CD4-positive, alpha-beta T cell treated with Interleukin-6 for 4 hours (primary cell): ENCODE measurements at regions not wholly inside any gene's neighbourhood (a gene's known extent, or its start where the extent isn't known, plus 50 kb on each side); places are given as distances from the start of the nearest gene placed in this dataset.
"Not testable (repeated sequence)": the region's sequence is repeated elsewhere in the genome, so short reads cannot be mapped to it uniquely, and the experiment has no call there.

Source experiments
- DNase-seq: peaks from one replicate; pipeline ENCODE4 v3.0.0-alpha.2; 2020; ENCODE audit warnings: mixed read lengths

DNA sequence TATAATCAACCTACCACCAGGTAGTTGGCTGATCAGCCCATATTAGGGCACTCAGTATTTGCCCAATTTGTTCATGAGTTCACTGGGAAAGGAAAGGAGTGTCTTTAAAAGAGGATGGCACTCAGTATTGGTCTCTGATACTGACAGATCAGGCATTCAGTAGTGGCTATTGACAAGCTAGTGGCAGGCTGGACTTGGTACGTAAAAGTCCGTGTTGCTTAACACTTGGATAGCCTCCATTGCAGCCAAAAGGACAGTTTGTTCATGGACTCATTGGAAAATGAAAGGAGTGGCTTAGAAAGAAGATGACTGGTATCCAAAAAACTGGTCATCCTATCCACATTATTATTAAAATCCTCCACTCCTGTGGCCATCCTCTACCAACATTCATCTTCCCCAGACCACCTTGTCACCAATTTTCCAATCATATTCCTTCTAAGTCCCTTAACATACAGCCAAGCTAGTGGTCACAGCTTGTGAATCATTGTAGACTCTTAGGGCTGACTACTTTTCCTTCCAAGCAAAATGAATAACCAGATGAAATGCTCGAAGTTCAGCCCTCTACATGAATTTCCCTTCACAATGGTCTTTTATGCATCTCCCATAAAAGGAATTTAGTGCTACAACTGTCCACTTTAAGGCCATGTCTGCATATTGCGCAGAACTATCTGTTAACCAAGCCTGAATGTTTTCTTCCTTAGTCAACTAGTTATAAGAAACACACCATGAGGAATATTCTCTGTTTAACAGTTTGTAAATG is 78.6 kb upstream of the MAGI2 start:
- DNase-seq = no peak

DNA sequence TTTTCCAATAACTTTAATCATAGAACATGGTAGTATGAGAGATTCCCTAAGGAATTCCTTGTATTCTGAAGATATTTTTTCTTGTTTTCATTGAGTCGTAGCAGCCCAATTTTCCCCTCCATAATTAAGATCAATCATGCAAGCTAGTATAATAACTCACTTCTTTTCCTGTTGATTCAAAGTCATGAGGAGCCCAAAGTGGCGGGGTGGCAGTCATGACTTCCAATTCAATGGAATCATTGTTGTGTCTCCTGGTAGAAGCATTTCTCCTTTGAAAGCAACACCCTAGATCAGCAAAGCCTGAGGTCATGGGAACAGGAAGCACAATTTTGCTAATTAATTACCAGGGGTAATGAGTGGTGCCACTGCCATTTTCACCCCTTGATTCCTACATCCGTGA is 77.6 kb upstream of the MAGI2 start:
- DNase-seq = no peak

- DNase-seq = no peak
Measured at GRCh38 chr7:79529881-79530235, 76.4 kb upstream of the MAGI2 start.

DNA sequence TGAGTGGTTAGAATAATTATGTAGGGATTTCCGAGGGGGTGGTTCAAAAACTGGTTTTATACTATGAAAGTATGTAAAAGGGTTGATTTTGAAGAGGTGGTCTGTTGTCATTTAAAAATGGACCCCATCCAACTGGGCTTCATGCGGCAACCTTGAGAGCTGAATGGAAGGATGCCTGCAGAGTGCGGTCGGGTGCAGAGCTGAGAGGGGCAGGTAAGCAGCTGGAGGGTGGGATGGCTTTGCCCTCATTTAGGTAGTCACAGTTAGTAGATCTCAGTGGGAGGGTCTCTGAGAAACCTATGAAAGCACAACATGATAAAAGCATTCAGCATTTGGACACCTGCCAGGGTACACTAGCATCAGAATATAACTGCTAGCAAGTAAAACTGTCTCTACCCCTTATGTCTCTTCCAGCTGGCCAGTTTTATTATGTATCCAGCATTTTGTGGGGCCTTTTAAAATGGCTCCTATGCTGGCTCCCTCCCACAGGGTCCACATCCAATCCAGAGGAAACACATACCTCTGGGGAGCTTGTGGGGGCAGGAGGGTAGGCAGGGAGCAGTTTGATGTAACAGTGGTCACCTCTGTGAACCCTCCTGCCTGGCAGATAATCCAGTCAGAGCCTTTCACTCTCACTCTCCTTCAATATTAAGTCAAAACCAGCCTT is 75.9 kb upstream of the MAGI2 start:
- DNase-seq = no peak

- no peak for DNase-seq
Measured at GRCh38 chr7:79528421-79528820, 75.0 kb upstream of the MAGI2 start.

DNA sequence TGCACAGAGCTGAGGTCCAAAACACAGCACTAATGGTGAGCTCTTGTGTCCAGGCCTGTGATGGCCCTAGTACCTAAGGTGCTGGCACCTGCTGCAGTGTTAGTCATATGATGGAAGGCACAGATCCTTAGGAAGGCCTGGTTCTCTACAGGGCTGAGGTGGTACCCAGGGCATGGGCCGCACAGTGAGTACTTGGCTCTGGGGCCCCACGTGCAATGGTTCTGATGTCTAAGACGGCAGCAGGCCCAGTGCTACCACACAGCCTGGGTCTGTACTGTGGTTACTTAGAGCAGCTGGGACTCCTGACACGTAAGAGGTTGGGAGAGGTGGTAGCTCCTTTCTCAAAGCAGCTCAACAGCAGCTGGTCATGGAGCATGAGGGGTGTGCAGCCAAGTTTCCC is 70.6 kb upstream of the MAGI2 start:
- no peak for DNase-seq

- no peak for DNase-seq
Measured at GRCh38 chr7:79523436-79523835, 70.0 kb upstream of the MAGI2 start.

DNA sequence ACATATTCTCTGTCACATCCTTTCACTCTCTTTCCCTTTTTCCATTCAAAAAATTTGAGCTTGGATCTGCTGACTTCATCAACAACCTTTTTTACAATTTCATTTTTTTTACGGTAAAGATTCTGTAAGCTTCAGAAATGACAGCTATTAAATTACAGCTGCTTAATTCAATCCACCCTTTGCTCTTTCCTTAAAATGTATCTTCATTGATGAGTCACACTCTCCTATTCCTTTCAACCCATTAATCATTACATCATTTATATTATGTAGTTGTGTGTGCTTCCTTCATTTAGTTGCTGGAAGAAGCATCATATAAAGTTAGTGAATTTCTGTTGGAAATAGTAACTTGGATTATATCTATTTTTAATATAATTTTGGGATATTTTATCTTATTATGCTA is 67.1 kb upstream of the MAGI2 start:
- DNase-seq = no peak

GRCh38 chr7:79515358-79515757 is 61.9 kb upstream of the MAGI2 start:
- DNase-seq = no peak

- DNase-seq = no peak
Measured at GRCh38 chr7:79513261-79513660, 59.8 kb upstream of the MAGI2 start.

DNA sequence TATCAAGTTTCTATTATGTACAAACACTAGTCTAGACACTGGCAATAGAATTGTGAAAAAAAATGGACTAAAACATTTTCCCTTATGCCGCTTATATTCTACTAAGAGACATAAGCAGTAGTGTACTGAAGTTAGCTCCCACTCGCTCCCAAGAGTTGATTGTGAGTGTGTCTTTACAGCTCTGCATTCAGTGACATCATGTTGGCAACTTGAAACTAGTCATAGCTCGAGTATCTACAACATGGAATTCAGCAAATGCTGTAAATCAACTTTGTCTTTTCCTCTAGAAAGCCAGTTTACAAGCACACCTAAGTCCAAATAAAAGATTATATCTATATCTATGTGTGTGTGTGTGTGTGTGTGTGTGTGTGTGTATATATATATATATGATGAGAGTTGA is 58.8 kb upstream of the MAGI2 start:
- DNase-seq = no peak

GRCh38 chr7:79511056-79511455 is 57.6 kb upstream of the MAGI2 start:
- not testable (repeated sequence) for DNase-seq

- no peak for DNase-seq
Measured at GRCh38 chr7:79507131-79507530, 53.7 kb upstream of the MAGI2 start.

GRCh38 chr7:79506481-79506880 is 53.0 kb upstream of the MAGI2 start:
- DNase-seq = no peak

DNA sequence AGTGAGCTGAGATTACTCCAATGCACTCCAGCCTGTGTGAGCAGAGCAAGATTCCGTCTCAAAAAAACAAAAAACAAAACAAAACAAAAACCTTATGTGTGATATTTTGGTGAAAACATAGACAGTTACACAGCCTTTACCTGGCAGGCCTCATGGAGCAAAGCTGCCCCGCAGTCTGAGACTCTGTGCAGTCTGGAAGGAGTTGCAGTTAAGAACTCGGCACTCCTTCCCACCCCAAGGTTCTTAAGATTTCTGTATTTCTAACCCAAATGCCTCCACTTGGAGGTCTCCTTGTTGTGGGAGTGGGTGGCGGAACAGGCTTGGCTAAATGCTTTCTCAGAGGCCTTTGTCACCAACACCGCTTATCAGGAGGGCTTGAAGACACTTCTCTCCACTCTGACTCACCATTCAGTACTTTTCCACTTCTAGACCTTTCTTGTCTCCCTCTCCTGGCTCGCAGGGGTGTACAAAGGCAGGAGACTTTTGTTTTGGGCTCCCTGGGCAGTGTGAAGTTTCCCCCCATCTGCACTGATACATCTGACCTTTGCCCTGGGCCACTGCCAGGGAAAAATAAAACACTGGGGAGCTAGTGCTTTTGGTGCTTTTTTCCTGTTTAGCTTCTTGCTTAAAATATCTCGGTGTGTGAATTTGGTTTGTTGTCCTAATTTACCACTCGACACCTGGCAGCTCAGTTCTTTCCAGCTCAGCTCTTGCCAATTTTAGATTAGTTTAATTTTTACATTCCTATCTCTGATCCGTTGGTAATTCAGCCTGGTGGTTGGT is 51.3 kb upstream of the MAGI2 start:
- DNase-seq = no peak
